ENCODE measurements at regions not wholly inside any gene's neighbourhood (a gene's known extent, or its start where the extent isn't known, plus 50 kb on each side); places are given as distances from the start of the nearest gene placed in this dataset.
"Not testable (repeated sequence)": the region's sequence is repeated elsewhere in the genome, so short reads cannot be mapped to it uniquely, and the experiment has no call there.

DNA sequence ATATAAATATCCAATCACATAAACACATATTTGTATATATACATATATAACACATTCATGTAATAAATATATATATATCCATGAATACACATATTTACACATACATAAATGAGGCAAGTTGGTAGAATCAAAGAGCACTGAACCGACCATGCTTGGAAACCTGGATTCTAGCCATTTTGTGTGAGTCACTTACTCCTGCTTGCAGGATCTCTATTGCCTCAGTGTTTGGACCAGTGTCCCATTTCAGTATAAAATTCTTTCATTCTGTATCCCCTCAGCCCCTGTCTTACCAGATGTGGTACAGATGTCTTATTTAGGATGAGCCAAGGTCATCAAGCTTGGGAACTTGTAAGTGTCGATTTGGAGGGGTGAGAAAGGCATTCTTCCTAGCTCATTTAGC, 391.4 kb upstream of the FRG2C start:
- no peaks in the 10 kb centered on the region for H3K9me3 ChIP-seq (replicated peaks; ENCODE audit: control insufficient read depth, insufficient read depth, low read length)
- H3K9ac ChIP-seq (ENCODE audit: control insufficient read depth, insufficient read depth, low read length) = no peak overlapping the region
- no peaks in the 10 kb centered on the region for H3K36me3 ChIP-seq (ENCODE audit: control insufficient read depth in 2 of 2, insufficient read depth in 2 of 2, low read length in 1 of 2)
- TF ChIP-seq ZNF207 (IDR thresholded peaks at IDR 0.05; ENCODE audit: borderline replicate concordance) = no peak
- no peak for TF ChIP-seq EED (IDR thresholded peaks at IDR 0.05; ENCODE audit: low read depth)
- TF ChIP-seq POLR2A (IDR thresholded peaks at IDR 0.05; ENCODE audit: low read depth, low read length) = no peak
- TF ChIP-seq TARDBP (IDR thresholded peaks at IDR 0.05; ENCODE audit: borderline replicate concordance) = no peak
- TF ChIP-seq IRF4 (IDR thresholded peaks at IDR 0.05; ENCODE audit: low read depth, low read length) = no peak
- TF ChIP-seq, protein P1, sequence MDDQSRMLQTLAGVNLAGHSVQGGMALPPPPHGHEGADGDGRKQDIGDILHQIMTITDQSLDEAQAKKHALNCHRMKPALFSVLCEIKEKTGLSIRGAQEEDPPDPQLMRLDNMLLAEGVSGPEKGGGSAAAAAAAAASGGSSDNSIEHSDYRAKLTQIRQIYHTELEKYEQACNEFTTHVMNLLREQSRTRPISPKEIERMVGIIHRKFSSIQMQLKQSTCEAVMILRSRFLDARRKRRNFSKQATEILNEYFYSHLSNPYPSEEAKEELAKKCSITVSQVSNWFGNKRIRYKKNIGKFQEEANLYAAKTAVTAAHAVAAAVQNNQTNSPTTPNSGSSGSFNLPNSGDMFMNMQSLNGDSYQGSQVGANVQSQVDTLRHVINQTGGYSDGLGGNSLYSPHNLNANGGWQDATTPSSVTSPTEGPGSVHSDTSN (IDR thresholded peaks at IDR 0.05; ENCODE audit: insufficient replicate concordance, low read depth, low read length) = no peak
- no peak for TF ChIP-seq ZZZ3 (IDR thresholded peaks at IDR 0.05; ENCODE audit: control insufficient read depth, insufficient read length, low read depth)
- no peak for TF ChIP-seq JUNB (IDR thresholded peaks at IDR 0.05)
- TF ChIP-seq, protein P2, sequence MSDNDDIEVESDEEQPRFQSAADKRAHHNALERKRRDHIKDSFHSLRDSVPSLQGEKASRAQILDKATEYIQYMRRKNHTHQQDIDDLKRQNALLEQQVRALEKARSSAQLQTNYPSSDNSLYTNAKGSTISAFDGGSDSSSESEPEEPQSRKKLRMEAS (IDR thresholded peaks at IDR 0.05; ENCODE audit: low read depth, low read length) = no peak
- TF ChIP-seq ATF7 (IDR thresholded peaks at IDR 0.05; ENCODE audit: low read depth) = no peak
- no peak for TF ChIP-seq IKZF1 (conservative IDR thresholded peaks at IDR 0.05)
- no peak overlapping the region for H3K27ac ChIP-seq (ENCODE audit: control insufficient read depth, insufficient read depth)
- no peak overlapping the region for H3K4me3 ChIP-seq
- FAIRE-seq (no peak), ATAC-seq (no peak), DNase-seq (ENCODE audit: low read depth, low spot score) (no peak)
- ChIA-PET RAD21 (ENCODE audit: unreplicated experiment) (no interaction called here), CTCF (no interaction called here), POLR2A (no interaction called here), SMC1A (ENCODE audit: uncharacterized antibody, unreplicated experiment) (no interaction called here)
- no peaks in the 10 kb centered on the region for H3K4me1 ChIP-seq (ENCODE audit: control insufficient read depth, insufficient read depth, low read length)
- no peak overlapping the region for H2AFZ ChIP-seq (ENCODE audit: control insufficient read depth, low read depth, low read length)
- in situ Hi-C loops (cut with MboI) = no loop called here
- no TSS peak for BruUV-seq (replicated peaks)
- H3K27me3 ChIP-seq (replicated peaks in 1 of 2; ENCODE audit: control insufficient read depth in 2 of 2, insufficient read depth in 2 of 2, low read length in 1 of 2) = no peaks in the 10 kb centered on the region
- H3K4me2 ChIP-seq (ENCODE audit: control insufficient read depth, insufficient read depth) = no peak overlapping the region
- no peaks in the 10 kb centered on the region for H3K79me2 ChIP-seq (ENCODE audit: control insufficient read depth, insufficient read depth, low read length)
- intact Hi-C loops (cut with micrococcal nuclease; ENCODE audit: unreplicated experiment) = no loop called here
- no peaks in the 10 kb centered on the region for H4K20me1 ChIP-seq (ENCODE audit: control insufficient read depth, insufficient read depth)
- 29% methylated on average over 2 of the region's 2 CpGs for WGBS (ENCODE audit: insufficient coverage, insufficient replicate concordance, low lambda C conversion rate, missing lambda C conversion rate)

DNA sequence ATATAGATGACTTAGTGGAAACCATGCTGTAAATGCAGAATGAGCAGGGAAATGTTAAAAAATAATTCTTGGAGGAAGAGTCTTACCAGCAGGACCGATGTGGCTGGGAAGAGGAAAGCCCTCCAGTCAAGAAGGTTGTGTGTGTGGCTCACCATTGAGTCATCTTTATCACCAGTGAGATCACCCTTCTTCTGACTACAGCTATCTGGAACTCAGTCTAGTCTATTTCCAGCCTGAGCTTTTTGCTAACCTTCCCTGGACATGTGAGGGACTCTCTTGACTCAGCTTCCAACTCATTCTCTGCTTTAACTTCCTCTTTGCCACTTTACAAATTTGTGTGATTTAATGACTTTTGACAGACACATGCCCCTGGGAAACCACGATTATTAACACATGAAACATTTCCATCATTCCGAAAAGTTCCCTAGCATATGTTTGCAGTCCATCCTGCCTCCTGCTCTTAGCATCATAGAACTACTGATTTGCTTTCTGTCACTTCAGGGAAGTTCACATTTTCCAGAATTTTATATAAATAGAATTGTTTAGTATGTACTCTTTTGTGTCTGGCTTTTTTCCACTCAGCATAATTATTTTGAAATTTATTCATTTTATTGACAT, 378.5 kb upstream of the FRG2C start:
- H3K4me1 ChIP-seq (ENCODE audit: control insufficient read depth, insufficient read depth, low read length); FAIRE-seq; CTCF ChIA-PET; ATAC-seq; H3K27ac ChIP-seq (ENCODE audit: control insufficient read depth, insufficient read depth); H3K4me3 ChIP-seq; H3K9ac ChIP-seq (ENCODE audit: control insufficient read depth, insufficient read depth, low read length); H4K20me1 ChIP-seq (ENCODE audit: control insufficient read depth, insufficient read depth); DNase-seq (ENCODE audit: low read depth, low spot score); H3K79me2 ChIP-seq (ENCODE audit: control insufficient read depth, insufficient read depth, low read length); H3K27me3 ChIP-seq (replicated peaks in 1 of 2; ENCODE audit: control insufficient read depth in 2 of 2, insufficient read depth in 2 of 2, low read length in 1 of 2); intact Hi-C loops (cut with micrococcal nuclease; ENCODE audit: unreplicated experiment); H3K4me2 ChIP-seq (ENCODE audit: control insufficient read depth, insufficient read depth); RAD21 ChIA-PET (ENCODE audit: unreplicated experiment); H2AFZ ChIP-seq (ENCODE audit: control insufficient read depth, low read depth, low read length); BruUV-seq (replicated peaks); SMC1A ChIA-PET (ENCODE audit: uncharacterized antibody, unreplicated experiment); H3K9me3 ChIP-seq (replicated peaks; ENCODE audit: control insufficient read depth, insufficient read depth, low read length); H3K36me3 ChIP-seq (ENCODE audit: control insufficient read depth in 2 of 2, insufficient read depth in 2 of 2, low read length in 1 of 2); in situ Hi-C loops (cut with MboI): not testable (repeated sequence)
- POLR2A ChIA-PET = interaction anchor here (0.7 kb wide), 1 partner anchor 85 kb away, joined by 7 read pairs; no protein-coding TSS in a partner anchor
- 14% methylated on average over 3 of the region's 3 CpGs for WGBS (ENCODE audit: insufficient coverage, insufficient replicate concordance, low lambda C conversion rate, missing lambda C conversion rate)

DNA sequence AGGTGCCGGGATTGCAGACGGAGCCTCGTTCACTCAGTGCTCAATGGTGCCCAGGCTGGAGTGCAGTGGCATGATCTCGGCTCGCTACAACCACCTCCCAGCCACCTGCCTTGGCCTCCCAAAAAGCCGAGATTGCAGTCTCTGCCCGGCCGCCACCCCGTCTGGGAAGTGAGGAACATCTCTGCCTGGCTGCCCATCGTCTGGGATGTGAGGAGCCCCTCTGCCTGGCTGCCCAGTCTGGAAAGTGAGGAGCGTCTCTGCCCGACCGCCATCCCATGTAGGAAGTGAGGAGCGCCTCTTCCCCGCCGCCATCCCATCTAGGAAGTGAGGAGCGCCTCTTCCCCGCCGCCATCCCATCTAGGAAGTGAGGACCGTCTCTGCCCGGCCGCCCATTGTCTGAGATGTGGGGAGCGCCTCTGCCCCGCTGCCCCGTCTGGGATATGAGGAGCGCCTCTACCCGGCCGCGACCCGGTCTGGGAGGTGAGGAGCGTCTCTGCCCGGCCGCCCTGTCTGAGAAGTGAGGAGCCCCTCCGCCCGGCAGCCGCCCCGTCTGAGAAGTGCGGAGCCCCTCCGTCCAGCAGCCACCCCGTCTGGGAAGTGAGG, 375.1 kb upstream of the FRG2C start:
- DNase-seq (ENCODE audit: low read depth, low spot score); H3K79me2 ChIP-seq (ENCODE audit: control insufficient read depth, insufficient read depth, low read length); POLR2A ChIA-PET; H3K4me1 ChIP-seq (ENCODE audit: control insufficient read depth, insufficient read depth, low read length); BruUV-seq (replicated peaks); H2AFZ ChIP-seq (ENCODE audit: control insufficient read depth, low read depth, low read length); H3K4me2 ChIP-seq (ENCODE audit: control insufficient read depth, insufficient read depth); H3K36me3 ChIP-seq (ENCODE audit: control insufficient read depth in 2 of 2, insufficient read depth in 2 of 2, low read length in 1 of 2); intact Hi-C loops (cut with micrococcal nuclease; ENCODE audit: unreplicated experiment); H3K27ac ChIP-seq (ENCODE audit: control insufficient read depth, insufficient read depth); H3K4me3 ChIP-seq; H4K20me1 ChIP-seq (ENCODE audit: control insufficient read depth, insufficient read depth); ATAC-seq; in situ Hi-C loops (cut with MboI); RAD21 ChIA-PET (ENCODE audit: unreplicated experiment); CTCF ChIA-PET; H3K27me3 ChIP-seq (replicated peaks in 1 of 2; ENCODE audit: control insufficient read depth in 2 of 2, insufficient read depth in 2 of 2, low read length in 1 of 2); FAIRE-seq; H3K9ac ChIP-seq (ENCODE audit: control insufficient read depth, insufficient read depth, low read length); SMC1A ChIA-PET (ENCODE audit: uncharacterized antibody, unreplicated experiment); H3K9me3 ChIP-seq (replicated peaks; ENCODE audit: control insufficient read depth, insufficient read depth, low read length): not testable (repeated sequence)
- WGBS (ENCODE audit: insufficient coverage, insufficient replicate concordance, low lambda C conversion rate, missing lambda C conversion rate) = 92% methylated on average over 27 of the region's 40 CpGs

All from GM12878 (cell line).